AG08395 (cell line): ENCODE measurements at regions not wholly inside any gene's neighbourhood (a gene's known extent, or its start where the extent isn't known, plus 50 kb on each side); places are given as distances from the start of the nearest gene placed in this dataset.

ENCODE experiments used
- DNase-seq: peaks from one replicate; pipeline ENCODE4 v3.0.0; 2012; ENCODE audit warnings: mixed read lengths, low spot score

- no peak for DNase-seq
Measured at GRCh38 chr11:112513417-112513816, 252.8 kb upstream of the PLET1 start.

GRCh38 chr11:112514011-112514740 is 253.5 kb upstream of the PLET1 start:
- no peak for DNase-seq

GRCh38 chr11:112516261-112516660 is 255.6 kb upstream of the PLET1 start:
- DNase-seq: peak; percentile 38

- no peak for DNase-seq
Measured at GRCh38 chr11:112516755-112517154, 256.1 kb upstream of the PLET1 start.

- DNase-seq: no peak
Measured at GRCh38 chr11:112518371-112518770, 257.7 kb upstream of the PLET1 start.

- no peak for DNase-seq
Measured at GRCh38 chr11:112519751-112520150, 259.1 kb upstream of the PLET1 start.

GRCh38 chr11:112520354-112520753 is 259.7 kb upstream of the PLET1 start:
- DNase-seq: no peak

- DNase-seq: no peak
Measured at GRCh38 chr11:112522536-112522935, 261.9 kb upstream of the PLET1 start.

GRCh38 chr11:112523031-112523430 is 262.4 kb upstream of the PLET1 start:
- DNase-seq: no peak

- peak; percentile 54 for DNase-seq
Measured at GRCh38 chr11:112523477-112523876, 262.8 kb upstream of the PLET1 start.

- DNase-seq: no peak
Measured at GRCh38 chr11:112523951-112524350, 263.3 kb upstream of the PLET1 start.

- DNase-seq: no peak
Measured at GRCh38 chr11:112524798-112525197, 264.1 kb upstream of the PLET1 start.

- DNase-seq: peak; percentile 50
Measured at GRCh38 chr11:112525270-112525669, 264.6 kb upstream of the PLET1 start.

GRCh38 chr11:112525844-112526590 is 265.4 kb upstream of the PLET1 start:
- peak; percentile 10 for DNase-seq

GRCh38 chr11:112526699-112527416 is 266.2 kb upstream of the PLET1 start:
- DNase-seq: peak; percentile 39

- no peak for DNase-seq
Measured at GRCh38 chr11:112529071-112529470, 268.4 kb upstream of the PLET1 start.

- DNase-seq: no peak
Measured at GRCh38 chr11:112532506-112532905, 271.8 kb upstream of the PLET1 start.

- no peak for DNase-seq
Measured at GRCh38 chr11:112533682-112534081, 273.0 kb upstream of the PLET1 start.

- no peak for DNase-seq
Measured at GRCh38 chr11:112534208-112534607, 273.5 kb upstream of the PLET1 start.

- no peak for DNase-seq
Measured at GRCh38 chr11:112537026-112537425, 276.4 kb upstream of the PLET1 start.

GRCh38 chr11:112537846-112538330 is 277.2 kb upstream of the PLET1 start:
- DNase-seq: no peak

GRCh38 chr11:112538534-112539280 is 278.0 kb upstream of the PLET1 start:
- no peak for DNase-seq
